HL-60 (cell line): ENCODE measurements at regions not wholly inside any gene's neighbourhood (a gene's known extent, or its start where the extent isn't known, plus 50 kb on each side); places are given as distances from the start of the nearest gene placed in this dataset.

Experiments
- DNase-seq, 2 experiments: peaks; one replicate each; pipeline ENCODE4 v3.0.0-alpha.2; 2010 to 2020; ENCODE audit warnings: low read depth in 1 of 2, low spot score in 1 of 2
- H3K27ac ChIP-seq: fragments of 250-450 bp; sonication (Bioruptor Pico); replicated peaks from 2 replicates; pipeline ENCODE4 v1.5.1; 2020; ENCODE audit warnings: mild to moderate bottlenecking, moderate library complexity
- H3K27me3 ChIP-seq: fragments of 250-450 bp; sonication (Bioruptor Pico); 2 replicates; pipeline ENCODE4 v1.5.1; 2021; ENCODE audit warnings: mild to moderate bottlenecking, moderate library complexity; ENCODE audit not compliant: insufficient read depth, poor library complexity, severe bottlenecking
- H3K4me3 ChIP-seq: replicated peaks from 2 replicates; pipeline ENCODE4 v1.5.1; 2011; ENCODE audit warnings: mild to moderate bottlenecking, control low read depth, low read length; ENCODE audit not compliant: insufficient read depth
- GABPA ChIP-seq: IDR thresholded peaks from 2 replicates; pipeline ENCODE4 v1.6.1; 2012; ENCODE audit warnings: low read depth
- POLR2AphosphoS5 ChIP-seq: IDR thresholded peaks from 2 replicates; pipeline ENCODE4 v1.6.1; 2012; ENCODE audit warnings: low read depth
- SPI1 ChIP-seq: IDR thresholded peaks from 2 replicates; pipeline ENCODE4 v1.6.1; 2012; ENCODE audit warnings: low read depth, mild to moderate bottlenecking, borderline replicate concordance
- TF ChIP-seq, protein P1 (sequence below): IDR thresholded peaks from 2 replicates; pipeline ENCODE4 v1.6.1; 2012; ENCODE audit warnings: low read depth; ENCODE audit not compliant: insufficient replicate concordance
- TF ChIP-seq, protein P2 (sequence below): IDR thresholded peaks from one replicate; pipeline ENCODE4 v1.5.1; 2011; ENCODE audit warnings: low read length, control low read depth, inconsistent platforms; ENCODE audit not compliant: insufficient read depth

DNA sequence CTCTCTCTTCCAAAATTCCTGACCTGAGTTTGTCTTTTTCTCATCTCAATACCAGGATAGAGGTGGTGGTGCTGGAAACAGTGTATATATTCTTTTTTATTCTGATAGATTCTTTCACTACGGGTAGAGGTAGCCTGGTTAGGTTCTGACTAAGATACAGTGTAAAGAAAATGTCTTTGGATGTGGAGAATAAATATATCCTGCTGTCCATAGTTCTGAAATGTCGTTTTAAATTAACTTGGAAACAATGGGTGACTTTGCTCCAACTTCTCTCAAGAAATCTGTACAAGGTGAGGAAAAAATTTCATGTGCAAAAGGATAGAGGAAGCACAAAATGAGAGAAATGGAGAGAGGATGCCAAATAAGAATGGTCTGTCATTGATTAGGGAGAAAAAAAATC lies 546.1 kb downstream of the GBA3 start:
- Histone ChIP-seq H3K27me3 (no peaks in the 10 kb centered on the region), H3K4me3 (no peak overlapping the region), H3K27ac (no peak overlapping the region)
- DNase-seq, result no peak
- no peak for TF ChIP-seq GABPA
- TF ChIP-seq, protein P1, sequence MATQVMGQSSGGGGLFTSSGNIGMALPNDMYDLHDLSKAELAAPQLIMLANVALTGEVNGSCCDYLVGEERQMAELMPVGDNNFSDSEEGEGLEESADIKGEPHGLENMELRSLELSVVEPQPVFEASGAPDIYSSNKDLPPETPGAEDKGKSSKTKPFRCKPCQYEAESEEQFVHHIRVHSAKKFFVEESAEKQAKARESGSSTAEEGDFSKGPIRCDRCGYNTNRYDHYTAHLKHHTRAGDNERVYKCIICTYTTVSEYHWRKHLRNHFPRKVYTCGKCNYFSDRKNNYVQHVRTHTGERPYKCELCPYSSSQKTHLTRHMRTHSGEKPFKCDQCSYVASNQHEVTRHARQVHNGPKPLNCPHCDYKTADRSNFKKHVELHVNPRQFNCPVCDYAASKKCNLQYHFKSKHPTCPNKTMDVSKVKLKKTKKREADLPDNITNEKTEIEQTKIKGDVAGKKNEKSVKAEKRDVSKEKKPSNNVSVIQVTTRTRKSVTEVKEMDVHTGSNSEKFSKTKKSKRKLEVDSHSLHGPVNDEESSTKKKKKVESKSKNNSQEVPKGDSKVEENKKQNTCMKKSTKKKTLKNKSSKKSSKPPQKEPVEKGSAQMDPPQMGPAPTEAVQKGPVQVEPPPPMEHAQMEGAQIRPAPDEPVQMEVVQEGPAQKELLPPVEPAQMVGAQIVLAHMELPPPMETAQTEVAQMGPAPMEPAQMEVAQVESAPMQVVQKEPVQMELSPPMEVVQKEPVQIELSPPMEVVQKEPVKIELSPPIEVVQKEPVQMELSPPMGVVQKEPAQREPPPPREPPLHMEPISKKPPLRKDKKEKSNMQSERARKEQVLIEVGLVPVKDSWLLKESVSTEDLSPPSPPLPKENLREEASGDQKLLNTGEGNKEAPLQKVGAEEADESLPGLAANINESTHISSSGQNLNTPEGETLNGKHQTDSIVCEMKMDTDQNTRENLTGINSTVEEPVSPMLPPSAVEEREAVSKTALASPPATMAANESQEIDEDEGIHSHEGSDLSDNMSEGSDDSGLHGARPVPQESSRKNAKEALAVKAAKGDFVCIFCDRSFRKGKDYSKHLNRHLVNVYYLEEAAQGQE, result peak; percentile 81

DNA sequence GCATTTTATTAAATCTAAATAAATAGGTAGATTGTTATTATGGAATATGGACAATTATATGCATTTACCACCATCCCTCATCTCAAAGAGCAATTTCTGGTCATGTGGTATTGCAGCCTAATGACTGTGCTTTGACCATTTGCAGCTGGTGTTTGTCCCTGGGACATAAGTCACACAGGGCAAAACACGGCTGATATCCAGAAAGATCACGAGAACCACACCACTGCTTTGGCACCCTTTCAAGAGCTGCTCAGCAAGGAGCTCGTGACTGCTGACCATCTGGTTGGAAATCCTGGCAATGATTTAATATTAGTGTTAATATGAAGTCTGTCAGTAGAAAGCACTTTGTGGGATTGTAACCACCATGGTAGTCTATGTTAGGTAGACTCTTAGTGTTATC lies 545.0 kb downstream of the GBA3 start:
- no peak for DNase-seq
- Histone ChIP-seq H3K27me3 (no peaks in the 10 kb centered on the region), H3K4me3 (no peak overlapping the region), H3K27ac (no peak overlapping the region)
- no peak for TF ChIP-seq SPI1
- TF ChIP-seq GABPA, result no peak
- TF ChIP-seq, protein P2, sequence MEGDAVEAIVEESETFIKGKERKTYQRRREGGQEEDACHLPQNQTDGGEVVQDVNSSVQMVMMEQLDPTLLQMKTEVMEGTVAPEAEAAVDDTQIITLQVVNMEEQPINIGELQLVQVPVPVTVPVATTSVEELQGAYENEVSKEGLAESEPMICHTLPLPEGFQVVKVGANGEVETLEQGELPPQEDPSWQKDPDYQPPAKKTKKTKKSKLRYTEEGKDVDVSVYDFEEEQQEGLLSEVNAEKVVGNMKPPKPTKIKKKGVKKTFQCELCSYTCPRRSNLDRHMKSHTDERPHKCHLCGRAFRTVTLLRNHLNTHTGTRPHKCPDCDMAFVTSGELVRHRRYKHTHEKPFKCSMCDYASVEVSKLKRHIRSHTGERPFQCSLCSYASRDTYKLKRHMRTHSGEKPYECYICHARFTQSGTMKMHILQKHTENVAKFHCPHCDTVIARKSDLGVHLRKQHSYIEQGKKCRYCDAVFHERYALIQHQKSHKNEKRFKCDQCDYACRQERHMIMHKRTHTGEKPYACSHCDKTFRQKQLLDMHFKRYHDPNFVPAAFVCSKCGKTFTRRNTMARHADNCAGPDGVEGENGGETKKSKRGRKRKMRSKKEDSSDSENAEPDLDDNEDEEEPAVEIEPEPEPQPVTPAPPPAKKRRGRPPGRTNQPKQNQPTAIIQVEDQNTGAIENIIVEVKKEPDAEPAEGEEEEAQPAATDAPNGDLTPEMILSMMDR, result no peak
- TF ChIP-seq, protein P1, result no peak
- TF ChIP-seq POLR2AphosphoS5, result no peak

DNA sequence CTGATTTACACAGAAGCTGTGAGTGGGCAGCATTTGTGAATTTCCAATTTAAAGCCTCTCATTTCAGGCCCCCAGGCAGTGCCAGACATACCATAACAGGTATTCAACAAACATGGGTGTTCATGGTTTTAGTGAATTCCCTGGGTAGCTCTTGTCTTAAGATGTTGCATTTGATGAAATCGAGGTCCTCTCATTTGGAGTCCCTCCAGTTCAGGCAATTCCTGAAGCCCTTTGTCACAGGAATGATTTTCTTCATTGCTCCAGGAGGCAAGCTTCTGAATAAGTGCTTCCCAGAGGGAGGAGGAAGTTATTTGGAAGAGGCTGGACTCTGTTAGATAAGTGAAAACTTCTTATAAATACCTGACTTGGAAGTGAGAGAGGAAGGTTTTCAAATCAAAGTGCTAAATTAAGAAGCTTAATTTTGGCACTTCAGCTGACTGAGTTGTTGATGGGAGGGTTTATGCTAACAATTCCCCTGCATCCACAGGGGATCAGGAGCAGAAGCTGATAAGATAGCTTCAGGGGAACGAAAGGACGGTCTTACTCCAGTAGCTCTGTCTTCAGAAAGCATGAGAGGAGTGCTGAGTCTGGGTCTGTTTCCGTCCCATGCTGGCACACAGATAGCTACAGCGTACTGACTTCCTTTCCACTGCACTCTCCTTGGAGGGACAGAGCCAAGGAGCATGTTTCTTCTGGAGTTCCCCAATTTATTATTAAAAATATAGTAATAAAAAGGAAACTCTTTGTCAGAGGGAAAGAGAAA lies 543.1 kb downstream of the GBA3 start:
- DNase-seq, result no peak
- H3K27ac ChIP-seq, result no peak overlapping the region
- no peaks in the 10 kb centered on the region for H3K27me3 ChIP-seq
- TF ChIP-seq POLR2AphosphoS5 (no peak), SPI1 (no peak), GABPA (no peak)
- TF ChIP-seq, protein P1, result no peak
- TF ChIP-seq, protein P2, result no peak
- H3K4me3 ChIP-seq, result no peak overlapping the region
